ENCODE measurements at regions not wholly inside any gene's neighbourhood (a gene's known extent, or its start where the extent isn't known, plus 50 kb on each side); places are given as distances from the start of the nearest gene placed in this dataset.

DNA sequence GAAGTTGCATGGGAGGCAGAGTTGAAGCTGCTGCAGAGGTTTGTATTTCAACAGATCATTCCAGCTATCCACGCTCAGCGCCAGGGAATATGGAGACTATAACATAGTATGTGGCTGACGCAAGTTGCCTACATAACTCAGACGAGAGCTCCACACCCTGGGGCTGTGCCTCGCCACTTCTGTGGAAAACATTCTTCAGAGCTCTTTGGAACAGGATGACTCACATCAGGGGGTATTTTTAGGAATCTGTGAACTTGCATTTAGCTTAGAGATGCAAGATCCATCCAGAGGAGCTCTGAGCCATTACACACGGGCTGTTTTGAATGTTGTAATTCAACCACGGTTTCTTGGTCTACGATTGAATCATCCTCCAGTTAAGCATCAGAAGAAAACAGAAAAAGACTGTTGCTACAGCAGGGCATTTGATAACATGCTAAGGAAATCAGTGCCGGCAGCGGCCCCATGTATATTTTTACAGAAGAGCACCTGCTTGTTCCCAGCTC lies 481.5 kb upstream of the AKR1E2 start:
- TF ChIP-seq, protein P1, sequence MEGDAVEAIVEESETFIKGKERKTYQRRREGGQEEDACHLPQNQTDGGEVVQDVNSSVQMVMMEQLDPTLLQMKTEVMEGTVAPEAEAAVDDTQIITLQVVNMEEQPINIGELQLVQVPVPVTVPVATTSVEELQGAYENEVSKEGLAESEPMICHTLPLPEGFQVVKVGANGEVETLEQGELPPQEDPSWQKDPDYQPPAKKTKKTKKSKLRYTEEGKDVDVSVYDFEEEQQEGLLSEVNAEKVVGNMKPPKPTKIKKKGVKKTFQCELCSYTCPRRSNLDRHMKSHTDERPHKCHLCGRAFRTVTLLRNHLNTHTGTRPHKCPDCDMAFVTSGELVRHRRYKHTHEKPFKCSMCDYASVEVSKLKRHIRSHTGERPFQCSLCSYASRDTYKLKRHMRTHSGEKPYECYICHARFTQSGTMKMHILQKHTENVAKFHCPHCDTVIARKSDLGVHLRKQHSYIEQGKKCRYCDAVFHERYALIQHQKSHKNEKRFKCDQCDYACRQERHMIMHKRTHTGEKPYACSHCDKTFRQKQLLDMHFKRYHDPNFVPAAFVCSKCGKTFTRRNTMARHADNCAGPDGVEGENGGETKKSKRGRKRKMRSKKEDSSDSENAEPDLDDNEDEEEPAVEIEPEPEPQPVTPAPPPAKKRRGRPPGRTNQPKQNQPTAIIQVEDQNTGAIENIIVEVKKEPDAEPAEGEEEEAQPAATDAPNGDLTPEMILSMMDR (IDR thresholded peaks at IDR 0.05; ENCODE audit: extremely low read depth in 1 of 2, insufficient read depth in 1 of 2, low read depth in 1 of 2, low read length in 2 of 2): no peak
- TF ChIP-seq POLR2A (IDR thresholded peaks at IDR 0.05; ENCODE audit: low read depth, low read length): no peak
